ENCODE measurements at regions not wholly inside any gene's neighbourhood (a gene's known extent, or its start where the extent isn't known, plus 50 kb on each side); places are given as distances from the start of the nearest gene placed in this dataset.

- H3K9me3 ChIP-seq (ENCODE audit: severe bottlenecking): no peaks in the 10 kb centered on the region
- TF ChIP-seq, protein P1, sequence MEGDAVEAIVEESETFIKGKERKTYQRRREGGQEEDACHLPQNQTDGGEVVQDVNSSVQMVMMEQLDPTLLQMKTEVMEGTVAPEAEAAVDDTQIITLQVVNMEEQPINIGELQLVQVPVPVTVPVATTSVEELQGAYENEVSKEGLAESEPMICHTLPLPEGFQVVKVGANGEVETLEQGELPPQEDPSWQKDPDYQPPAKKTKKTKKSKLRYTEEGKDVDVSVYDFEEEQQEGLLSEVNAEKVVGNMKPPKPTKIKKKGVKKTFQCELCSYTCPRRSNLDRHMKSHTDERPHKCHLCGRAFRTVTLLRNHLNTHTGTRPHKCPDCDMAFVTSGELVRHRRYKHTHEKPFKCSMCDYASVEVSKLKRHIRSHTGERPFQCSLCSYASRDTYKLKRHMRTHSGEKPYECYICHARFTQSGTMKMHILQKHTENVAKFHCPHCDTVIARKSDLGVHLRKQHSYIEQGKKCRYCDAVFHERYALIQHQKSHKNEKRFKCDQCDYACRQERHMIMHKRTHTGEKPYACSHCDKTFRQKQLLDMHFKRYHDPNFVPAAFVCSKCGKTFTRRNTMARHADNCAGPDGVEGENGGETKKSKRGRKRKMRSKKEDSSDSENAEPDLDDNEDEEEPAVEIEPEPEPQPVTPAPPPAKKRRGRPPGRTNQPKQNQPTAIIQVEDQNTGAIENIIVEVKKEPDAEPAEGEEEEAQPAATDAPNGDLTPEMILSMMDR (IDR thresholded peaks at IDR 0.05; ENCODE audit: low read depth, low read length): no peak
- H3K27me3 ChIP-seq (ENCODE audit: insufficient read depth, low read depth, severe bottlenecking): peaks cover 93% of the 10 kb centered on the region
These were observed 213.9 kb upstream of the SHH start for GRCh38 chr7:156026076-156026600.

GRCh38 chr7:156025675-156026074, 213.4 kb upstream of the SHH start:
- Histone ChIP-seq H3K27ac (no peak overlapping the region), H3K4me3 (ENCODE audit: low read depth, low read length) (no peak overlapping the region), H3K27me3 (ENCODE audit: insufficient read depth, low read depth, severe bottlenecking) (peaks cover 96% of the 10 kb centered on the region), H3K36me3 (no peaks in the 10 kb centered on the region), H3K9me3 (ENCODE audit: severe bottlenecking) (no peaks in the 10 kb centered on the region)
- DNase-seq: no peak
- TF ChIP-seq, protein P1 (IDR thresholded peaks at IDR 0.05; ENCODE audit: low read depth, low read length): no peak

More at GRCh38 chr7:156026076-156026600, 213.9 kb upstream of the SHH start:
- H3K4me3 ChIP-seq (ENCODE audit: low read depth, low read length): no peak overlapping the region
- H3K36me3 ChIP-seq: no peaks in the 10 kb centered on the region
- no peak overlapping the region for H3K27ac ChIP-seq
- no peak for DNase-seq

DNA sequence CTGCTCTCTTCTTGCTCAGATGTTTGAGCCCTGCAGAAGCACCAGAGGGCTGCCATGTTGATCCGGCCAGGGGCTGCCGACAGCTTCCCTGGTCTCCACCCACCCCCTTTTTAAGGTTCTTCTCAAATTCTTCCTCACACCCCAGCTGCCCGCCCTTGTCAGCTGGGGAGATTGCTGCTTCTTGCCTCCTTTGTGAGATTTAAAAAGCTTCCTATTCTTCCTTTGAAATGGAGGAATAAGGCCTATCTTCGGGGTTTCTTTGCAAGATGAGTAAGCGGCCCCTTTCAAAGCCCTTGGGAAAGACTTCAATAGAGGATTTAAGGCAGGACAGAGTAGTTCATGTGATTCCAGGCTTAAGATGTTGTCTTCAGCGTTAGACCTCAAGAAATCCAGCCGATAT, 211.9 kb upstream of the SHH start:
- DNase-seq: no peak
- Histone ChIP-seq H3K9me3 (ENCODE audit: severe bottlenecking) (no peaks in the 10 kb centered on the region), H3K36me3 (no peaks in the 10 kb centered on the region), H3K27me3 (ENCODE audit: insufficient read depth, low read depth, severe bottlenecking) (peaks cover 97% of the 10 kb centered on the region), H3K27ac (no peak overlapping the region), H3K4me3 (ENCODE audit: low read depth, low read length) (no peak overlapping the region)
- TF ChIP-seq, protein P1 (IDR thresholded peaks at IDR 0.05; ENCODE audit: low read depth, low read length): no peak

- Histone ChIP-seq H3K27me3 (ENCODE audit: insufficient read depth, low read depth, severe bottlenecking) (peaks cover 99% of the 10 kb centered on the region), H3K36me3 (no peaks in the 10 kb centered on the region), H3K4me3 (ENCODE audit: low read depth, low read length) (no peak overlapping the region), H3K27ac (no peak overlapping the region), H3K9me3 (ENCODE audit: severe bottlenecking) (no peaks in the 10 kb centered on the region)
- no peak for DNase-seq
- TF ChIP-seq, protein P1 (IDR thresholded peaks at IDR 0.05; ENCODE audit: low read depth, low read length): no peak
These were observed 210.5 kb upstream of the SHH start for GRCh38 chr7:156022483-156023459.

- H3K27ac ChIP-seq: no peak overlapping the region
- H3K36me3 ChIP-seq: no peaks in the 10 kb centered on the region
- H3K27me3 ChIP-seq (ENCODE audit: insufficient read depth, low read depth, severe bottlenecking): peaks cover 99% of the 10 kb centered on the region
- no peak for DNase-seq
- H3K9me3 ChIP-seq (ENCODE audit: severe bottlenecking): no peaks in the 10 kb centered on the region
- no peak overlapping the region for H3K4me3 ChIP-seq (ENCODE audit: low read depth, low read length)
- TF ChIP-seq, protein P1 (IDR thresholded peaks at IDR 0.05; ENCODE audit: low read depth, low read length): no peak
These were observed 209.2 kb upstream of the SHH start for GRCh38 chr7:156021471-156021870.
